Kidney epithelial cell (primary cell): ENCODE measurements at regions not wholly inside any gene's neighbourhood (a gene's known extent, or its start where the extent isn't known, plus 50 kb on each side); places are given as distances from the start of the nearest gene placed in this dataset.

Experiments
- DNase-seq: peaks from one replicate; pipeline ENCODE4 v3.0.0-alpha.2; 2010; ENCODE audit warnings: low read depth
- H3K27me3 ChIP-seq: 2 replicates; pipeline ENCODE4 v1.6.0; 2011; ENCODE audit warnings: low read length; ENCODE audit not compliant: control insufficient read depth, insufficient read depth
- H3K36me3 ChIP-seq: 2 replicates; pipeline ENCODE4 v1.5.1; 2011; ENCODE audit warnings: low read length; ENCODE audit not compliant: control insufficient read depth, insufficient read depth
- H3K4me3 ChIP-seq: 2 replicates; pipeline ENCODE4 v1.5.1; 2011; ENCODE audit warnings: low read depth, mild to moderate bottlenecking, control low read depth, low read length
- CTCF ChIP-seq: IDR thresholded peaks from 2 replicates; pipeline ENCODE4 v1.5.1; 2011; ENCODE audit warnings: mild to moderate bottlenecking, moderate library complexity, low read length, control low read depth, inconsistent platforms; ENCODE audit not compliant: insufficient read depth, poor library complexity, severe bottlenecking

GRCh38 chr15:95341686-95342085, 988.8 kb upstream of the NR2F2 start:
- TF ChIP-seq CTCF = no peak
- no peak overlapping the region for H3K4me3 ChIP-seq
- no peaks in the 10 kb centered on the region for H3K36me3 ChIP-seq
- no peaks in the 10 kb centered on the region for H3K27me3 ChIP-seq
- no peak for DNase-seq

- Histone ChIP-seq H3K4me3 (no peak overlapping the region), H3K36me3 (no peaks in the 10 kb centered on the region), H3K27me3 (no peaks in the 10 kb centered on the region)
- TF ChIP-seq CTCF = no peak
- no peak for DNase-seq
These were observed 984.6 kb upstream of the NR2F2 start for GRCh38 chr15:95345867-95346266.

- Histone ChIP-seq H3K36me3 (no peaks in the 10 kb centered on the region), H3K27me3 (no peaks in the 10 kb centered on the region), H3K4me3 (no peak overlapping the region)
- TF ChIP-seq CTCF = no peak
- no peak for DNase-seq
These were observed 983.6 kb upstream of the NR2F2 start for GRCh38 chr15:95346721-95347475.

DNA sequence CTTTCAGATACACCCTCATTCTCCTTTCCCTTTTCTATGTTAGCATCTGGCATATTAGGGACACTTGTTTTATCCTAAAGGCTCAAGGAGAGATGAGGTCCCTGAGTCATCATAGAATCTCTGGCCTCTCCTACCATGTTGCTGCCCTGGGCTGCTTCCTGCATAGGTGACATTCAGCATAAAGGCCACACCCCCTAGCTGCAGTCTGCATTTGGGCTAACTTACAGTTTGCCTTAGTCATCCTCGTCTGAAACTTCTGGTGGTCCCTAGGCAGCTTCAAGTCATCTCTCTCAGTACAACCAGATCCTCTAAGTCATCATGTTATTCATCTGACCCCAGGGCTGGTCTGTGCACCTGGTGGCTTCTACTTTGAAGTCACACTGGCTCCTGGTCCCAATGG, 982.7 kb upstream of the NR2F2 start:
- no peak overlapping the region for H3K4me3 ChIP-seq
- no peaks in the 10 kb centered on the region for H3K36me3 ChIP-seq
- H3K27me3 ChIP-seq = no peaks in the 10 kb centered on the region
- no peak for TF ChIP-seq CTCF
- no peak for DNase-seq

- H3K27me3 ChIP-seq = no peaks in the 10 kb centered on the region
- H3K4me3 ChIP-seq = no peak overlapping the region
- no peak for TF ChIP-seq CTCF
- no peak for DNase-seq
- H3K36me3 ChIP-seq = no peaks in the 10 kb centered on the region
These were observed 979.6 kb upstream of the NR2F2 start for GRCh38 chr15:95350908-95351307.

DNA sequence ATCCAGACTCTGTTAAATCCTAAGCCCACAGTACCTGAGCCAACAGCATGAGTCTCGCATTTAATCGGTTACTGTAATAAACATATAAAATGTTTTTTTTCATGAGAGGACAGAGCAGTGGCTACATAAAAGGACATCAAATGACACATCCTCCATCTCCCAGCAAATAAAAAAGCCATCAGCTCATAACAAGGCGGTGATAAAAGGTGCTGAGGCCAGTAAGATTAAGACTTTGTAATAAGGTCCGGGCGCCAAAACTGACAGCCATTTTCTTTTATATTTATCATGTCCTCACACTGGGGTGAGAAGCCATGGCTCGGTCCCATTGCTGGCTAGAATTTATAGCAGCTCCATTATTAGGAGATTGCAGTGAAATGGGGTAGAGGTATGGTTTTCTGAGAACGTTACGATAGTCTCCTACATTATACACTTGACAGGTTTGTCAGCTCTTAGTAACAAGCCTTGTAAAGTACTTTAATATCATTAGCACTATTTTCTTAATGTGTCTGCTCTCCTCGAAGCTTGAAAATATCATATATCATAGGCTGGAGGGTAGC, 977.8 kb upstream of the NR2F2 start:
- no peak for DNase-seq
- H3K36me3 ChIP-seq = no peaks in the 10 kb centered on the region
- no peaks in the 10 kb centered on the region for H3K27me3 ChIP-seq
- H3K4me3 ChIP-seq = no peak overlapping the region
- TF ChIP-seq CTCF = no peak
